ENCODE measurements at regions not wholly inside any gene's neighbourhood (a gene's known extent, or its start where the extent isn't known, plus 50 kb on each side); places are given as distances from the start of the nearest gene placed in this dataset.

GRCh38 chr2:221817052-221817451, 244.9 kb upstream of the EPHA4 start:
- H2AFZ ChIP-seq (ENCODE audit: low read length): no peak overlapping the region
- POLR2A ChIA-PET: no interaction called here
- no peaks in the 10 kb centered on the region for H4K20me1 ChIP-seq (ENCODE audit: insufficient read depth, low read length)
- no peak overlapping the region for H3K27ac ChIP-seq (ENCODE audit: extremely low read length, insufficient read depth, low read length)
- no peak overlapping the region for H3K4me3 ChIP-seq (replicated peaks in 1 of 3; ENCODE audit: insufficient read depth in 1 of 3, low read depth in 2 of 3, low read length in 3 of 3)
- intact Hi-C loops (cut with micrococcal nuclease; ENCODE audit: unreplicated experiment) (no loop called here), in situ Hi-C loops (cut with HindIII; ENCODE audit: extremely low pct_ligation_motif_present, low pct_unique_long_range_greater_than_20kb) (no loop called here)
- DNase-seq (ENCODE audit: low spot score) (no peak), ATAC-seq (no peak), FAIRE-seq (no peak)
- H3K4me1 ChIP-seq (ENCODE audit: insufficient read depth, low read length): no peaks in the 10 kb centered on the region
- H3K27me3 ChIP-seq (ENCODE audit: control insufficient read depth in 1 of 2, insufficient read depth in 2 of 2, low read length in 2 of 2): no peaks in the 10 kb centered on the region
- H3K4me2 ChIP-seq (ENCODE audit: low read depth, low read length): no peak overlapping the region
- 18% methylated on average over 4 of the region's 4 CpGs for WGBS (ENCODE audit: low lambda C conversion rate)
- H3K79me2 ChIP-seq (ENCODE audit: insufficient read depth, low read length): no peaks in the 10 kb centered on the region
- no TSS peak for BruUV-seq (replicated peaks)
- no peak for TF ChIP-seq NR1H2 (CRISPR knock-in tag; IDR thresholded peaks at IDR 0.05; ENCODE audit: borderline replicate concordance, low read depth)
- no peak for TF ChIP-seq MIER3 (CRISPR knock-in tag; IDR thresholded peaks at IDR 0.05; ENCODE audit: borderline replicate concordance)
- no peak for TF ChIP-seq ZNF547 (CRISPR knock-in tag; IDR thresholded peaks at IDR 0.05)
- TF ChIP-seq THYN1 (CRISPR knock-in tag; IDR thresholded peaks at IDR 0.05; ENCODE audit: borderline replicate concordance, low read depth): no peak
- no peak for TF ChIP-seq ZNF546 (CRISPR knock-in tag; conservative IDR thresholded peaks at IDR 0.05)
- TF ChIP-seq HNRNPK (IDR thresholded peaks at IDR 0.05; ENCODE audit: low read depth, low read length, poor library complexity, severe bottlenecking): no peak
- TF ChIP-seq ZNF639 (CRISPR knock-in tag; conservative IDR thresholded peaks at IDR 0.05): no peak
- H3K9ac ChIP-seq (ENCODE audit: insufficient read depth, low read depth, low read length): no peak overlapping the region
- no peaks in the 10 kb centered on the region for H3K36me3 ChIP-seq (replicated peaks in 1 of 2; ENCODE audit: control insufficient read depth in 1 of 2, insufficient read depth in 2 of 2, low read length in 2 of 2)
- H3K9me3 ChIP-seq (ENCODE audit: low read length): peaks cover 30% of the 10 kb centered on the region
- CTCF ChIA-PET (ENCODE audit: low intra/inter-chr PET ratio, low total read pairs): no interaction called here

GRCh38 chr2:221816566-221816965, 244.5 kb upstream of the EPHA4 start:
- no peak for FAIRE-seq
- TF ChIP-seq ZNF619 (CRISPR knock-in tag; IDR thresholded peaks at IDR 0.05) (no peak), ZNF614 (CRISPR knock-in tag; IDR thresholded peaks at IDR 0.05; ENCODE audit: borderline replicate concordance) (no peak), MTF2 (CRISPR knock-in tag; IDR thresholded peaks at IDR 0.05; ENCODE audit: borderline replicate concordance) (no peak), CERS6 (CRISPR knock-in tag; IDR thresholded peaks at IDR 0.05) (no peak), AFF4 (CRISPR knock-in tag; IDR thresholded peaks at IDR 0.05) (no peak), TOE1 (CRISPR knock-in tag; IDR thresholded peaks at IDR 0.05) (no peak), MXI1 (IDR thresholded peaks at IDR 0.05; ENCODE audit: borderline replicate concordance, low read depth, low read length) (no peak), ZZZ3 (CRISPR knock-in tag; IDR thresholded peaks at IDR 0.05; ENCODE audit: borderline replicate concordance) (no peak)

More at GRCh38 chr2:221816566-221816965, 244.5 kb upstream of the EPHA4 start:
- H3K4me2 ChIP-seq (ENCODE audit: low read depth, low read length): no peak overlapping the region
- H3K4me3 ChIP-seq (replicated peaks in 1 of 3; ENCODE audit: insufficient read depth in 1 of 3, low read depth in 2 of 3, low read length in 3 of 3): no peak overlapping the region
- no peaks in the 10 kb centered on the region for H3K27me3 ChIP-seq (ENCODE audit: control insufficient read depth in 1 of 2, insufficient read depth in 2 of 2, low read length in 2 of 2)
- intact Hi-C loops (cut with micrococcal nuclease; ENCODE audit: unreplicated experiment): no loop called here
- ATAC-seq (no peak), DNase-seq (ENCODE audit: low spot score) (no peak)
- H3K9ac ChIP-seq (ENCODE audit: insufficient read depth, low read depth, low read length): no peak overlapping the region
- H3K27ac ChIP-seq (ENCODE audit: extremely low read length, insufficient read depth, low read length): no peak overlapping the region
- H3K9me3 ChIP-seq (ENCODE audit: low read length): peaks cover 30% of the 10 kb centered on the region
- WGBS (ENCODE audit: low lambda C conversion rate): 10% methylated on average over 9 of the region's 9 CpGs
- no peak overlapping the region for H2AFZ ChIP-seq (ENCODE audit: low read length)
- H3K36me3 ChIP-seq (replicated peaks in 1 of 2; ENCODE audit: control insufficient read depth in 1 of 2, insufficient read depth in 2 of 2, low read length in 2 of 2): no peaks in the 10 kb centered on the region
- BruUV-seq (replicated peaks): no TSS peak
- in situ Hi-C loops (cut with HindIII; ENCODE audit: extremely low pct_ligation_motif_present, low pct_unique_long_range_greater_than_20kb): no loop called here
- CTCF ChIA-PET (ENCODE audit: low intra/inter-chr PET ratio, low total read pairs): no interaction called here
- H3K4me1 ChIP-seq (ENCODE audit: insufficient read depth, low read length): no peaks in the 10 kb centered on the region
- POLR2A ChIA-PET: no interaction called here
- H4K20me1 ChIP-seq (ENCODE audit: insufficient read depth, low read length): no peaks in the 10 kb centered on the region
- no peaks in the 10 kb centered on the region for H3K79me2 ChIP-seq (ENCODE audit: insufficient read depth, low read length)

Data from HepG2 (cell line).